D341Med (cell line): ENCODE measurements at regions not wholly inside any gene's neighbourhood (a gene's known extent, or its start where the extent isn't known, plus 50 kb on each side); places are given as distances from the start of the nearest gene placed in this dataset.

ENCODE experiments used
- DNase-seq: peaks from one replicate; pipeline ENCODE4 v3.0.0; 2012; ENCODE audit warnings: low spot score

DNA sequence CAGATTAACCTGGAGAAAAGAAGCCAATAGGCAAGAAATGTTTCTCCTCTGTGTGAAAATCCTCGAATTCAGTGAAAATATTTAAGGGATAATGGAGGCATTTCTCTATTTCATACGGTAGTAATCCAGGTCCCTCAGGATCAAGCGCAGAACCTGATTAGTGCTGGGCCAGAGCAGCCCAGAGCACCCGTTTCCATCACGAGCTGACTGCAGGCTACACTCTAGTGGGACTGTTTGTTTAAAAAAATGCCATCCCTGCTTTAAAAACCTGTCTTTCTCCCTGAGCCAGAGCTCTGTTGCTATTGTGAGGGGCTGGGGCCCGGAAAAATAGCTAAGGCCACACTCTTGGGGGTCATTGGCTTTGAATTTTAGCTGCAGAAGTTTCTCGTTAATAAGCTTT is 223.2 kb upstream of the E2F8 start:
- DNase-seq: no peak

DNA sequence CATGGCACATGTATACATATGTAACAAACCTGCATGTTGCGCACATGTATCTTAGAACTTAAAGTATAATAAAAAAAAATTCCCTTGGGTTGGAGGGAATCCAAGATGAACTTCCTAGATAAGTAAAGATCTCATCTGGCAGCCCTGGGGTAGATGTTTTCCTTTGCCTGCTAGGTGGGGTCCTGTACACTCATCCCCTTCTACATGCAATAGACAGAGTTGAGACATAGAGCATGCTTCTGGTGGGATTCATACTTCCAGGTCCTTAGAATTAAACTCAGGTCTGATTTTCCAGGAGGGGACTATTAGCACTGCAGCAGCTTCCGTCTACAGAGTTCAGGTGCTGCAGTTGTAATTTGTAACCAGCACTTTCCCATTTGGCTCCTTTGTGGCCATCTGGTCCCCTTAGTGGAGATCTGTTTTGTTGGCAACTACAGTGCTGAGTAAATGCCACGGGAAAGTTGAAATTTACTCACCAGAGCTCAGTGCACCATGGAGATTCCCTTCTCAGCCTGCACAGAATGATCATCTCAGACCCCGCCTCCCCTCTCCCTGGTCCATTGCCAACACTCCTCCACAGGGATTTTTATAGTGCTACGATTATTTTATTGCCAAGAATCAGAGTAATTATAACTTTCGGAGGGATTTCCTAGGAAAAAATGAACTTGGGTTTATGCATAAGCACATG is 220.1 kb upstream of the E2F8 start:
- DNase-seq: no peak

DNA sequence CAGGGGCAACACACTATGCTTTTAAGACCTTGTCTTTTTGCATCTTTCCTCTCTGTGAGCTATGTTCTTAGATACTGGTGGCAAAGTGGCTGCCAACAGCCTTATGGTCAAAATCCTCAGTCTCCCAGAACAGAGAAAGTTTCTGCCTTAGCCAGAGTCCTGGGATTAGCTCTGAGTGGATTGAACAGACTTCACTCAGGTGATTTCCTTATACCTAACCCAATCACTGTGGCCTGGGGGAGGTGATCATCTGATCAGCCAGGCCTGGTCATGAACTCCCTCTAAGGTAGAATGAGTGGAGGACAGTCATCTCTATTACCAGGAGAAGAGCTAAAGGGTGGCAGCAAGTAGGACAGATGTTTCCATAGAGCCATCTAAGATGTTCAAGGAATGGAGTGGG is 218.5 kb upstream of the E2F8 start:
- no peak for DNase-seq

DNA sequence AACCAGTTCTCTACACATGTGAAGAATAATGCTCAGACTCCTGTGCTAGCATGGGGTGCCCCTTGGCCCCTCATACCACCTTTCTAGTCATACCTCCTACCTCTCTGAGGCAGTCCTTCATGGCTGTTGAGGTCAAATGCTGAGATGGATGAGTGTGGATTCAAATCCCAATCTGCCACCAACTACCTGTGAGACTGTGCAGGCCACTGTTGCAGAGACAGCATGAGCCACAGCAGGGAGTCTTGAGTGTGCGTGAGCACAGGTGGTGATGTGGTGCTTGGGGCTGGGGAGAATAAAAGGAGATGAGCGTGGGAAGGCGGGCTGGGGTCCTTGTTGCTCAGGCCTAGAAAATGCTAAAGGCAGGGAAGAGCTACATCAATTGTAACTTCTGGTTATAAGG is 218.0 kb upstream of the E2F8 start:
- no peak for DNase-seq

DNA sequence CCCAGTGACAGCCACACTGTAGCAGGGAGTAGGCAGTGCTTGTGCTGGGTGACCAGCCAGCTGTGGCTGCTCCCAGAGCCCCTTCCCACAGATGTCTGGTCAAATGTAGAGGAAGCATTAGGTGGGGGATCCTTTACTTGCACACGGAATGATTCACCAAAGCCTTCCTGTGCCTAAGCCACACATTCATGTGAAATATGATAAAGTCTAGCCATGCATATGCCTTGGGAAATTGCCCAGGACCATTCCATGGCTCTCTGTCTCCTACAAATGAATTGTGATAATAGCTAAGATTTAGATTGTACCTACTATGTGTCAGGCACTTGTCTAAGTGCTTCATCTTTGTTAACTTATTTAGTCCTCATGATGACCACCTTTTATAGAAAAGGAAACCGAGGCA is 217.5 kb upstream of the E2F8 start:
- no peak for DNase-seq

GRCh38 chr11:19455731-19456130 is 215.0 kb upstream of the E2F8 start:
- no peak for DNase-seq

- DNase-seq: no peak
Measured at GRCh38 chr11:19453651-19454257, 213.0 kb upstream of the E2F8 start.

GRCh38 chr11:19451609-19452008 is 210.9 kb upstream of the E2F8 start:
- DNase-seq: no peak

DNA sequence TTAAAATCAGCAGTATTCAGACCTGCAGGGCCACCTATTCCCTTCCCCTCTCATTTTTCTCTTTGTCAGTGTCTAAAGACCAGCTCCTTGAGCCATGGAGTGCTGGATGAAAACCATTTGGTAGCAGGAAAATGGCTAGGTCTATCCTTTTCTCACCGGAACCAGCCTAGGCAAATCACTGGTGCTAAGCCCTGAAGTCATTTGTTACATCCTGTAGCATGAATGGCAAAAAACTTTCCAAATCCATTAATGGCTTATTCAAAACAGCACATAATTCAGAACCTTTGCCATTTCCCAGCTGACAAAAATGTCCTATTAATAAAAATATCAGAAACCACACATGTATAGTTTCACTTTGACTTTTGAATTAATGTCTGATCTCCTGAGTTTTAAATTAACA is 209.5 kb upstream of the E2F8 start:
- DNase-seq: no peak

DNA sequence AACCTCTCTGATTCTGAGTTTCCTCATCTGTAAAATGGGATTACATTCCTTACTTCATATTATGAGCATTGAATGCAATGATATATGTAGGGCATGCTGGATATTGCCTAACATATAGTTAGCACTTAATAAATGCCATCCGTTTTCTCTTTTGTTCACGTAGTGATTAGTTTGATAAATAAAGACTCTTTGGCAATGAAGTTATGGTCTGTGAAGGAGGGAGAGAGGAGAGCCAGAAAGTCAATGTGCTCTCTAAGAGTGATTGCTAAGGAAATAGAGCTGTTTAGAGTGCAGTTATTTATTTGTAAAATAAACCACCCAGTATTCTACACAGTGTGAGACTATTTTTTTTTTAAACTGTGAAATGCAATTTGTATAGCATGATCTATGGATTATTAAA is 207.9 kb upstream of the E2F8 start:
- no peak for DNase-seq

DNA sequence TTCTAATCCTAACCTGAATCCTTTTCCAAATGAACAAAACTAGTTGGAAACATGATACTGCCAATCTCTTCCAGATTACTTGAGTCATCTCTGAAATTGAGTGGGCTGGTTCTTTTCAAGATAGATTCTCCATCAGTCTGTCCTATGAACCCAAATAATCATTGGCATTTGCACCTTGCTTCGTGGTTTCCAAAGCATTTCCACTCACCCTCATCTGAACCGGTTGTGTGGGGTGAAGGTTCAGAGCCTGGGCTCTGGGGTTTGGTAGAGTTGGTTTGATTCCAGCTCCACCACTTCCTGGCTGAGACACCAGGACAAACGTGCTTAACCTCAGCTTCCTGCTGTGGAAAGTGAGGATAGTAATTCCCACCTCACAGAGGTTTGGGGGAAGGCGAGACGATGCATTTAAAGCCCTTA is 206.4 kb upstream of the E2F8 start:
- DNase-seq: no peak

DNA sequence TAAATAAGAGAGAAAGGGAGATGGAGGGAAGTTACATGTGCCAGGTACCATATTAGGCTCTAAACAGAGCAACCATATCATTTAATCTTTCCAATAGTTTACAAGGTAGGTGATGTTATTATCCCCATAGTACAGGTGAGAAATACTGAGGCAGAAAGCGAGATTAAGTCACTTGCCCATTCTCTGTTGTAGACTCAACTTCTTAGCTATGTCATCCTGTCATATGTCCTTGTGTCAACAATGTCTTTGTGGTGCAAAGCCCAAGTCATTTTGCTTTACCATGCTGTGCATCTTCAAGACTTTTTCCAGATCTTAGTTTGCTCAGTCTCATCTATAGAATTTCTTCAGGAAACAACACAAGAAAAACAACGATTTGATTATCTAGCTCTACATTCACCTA is 205.0 kb upstream of the E2F8 start:
- DNase-seq: no peak

GRCh38 chr11:19444231-19444630 is 203.5 kb upstream of the E2F8 start:
- no peak for DNase-seq

DNA sequence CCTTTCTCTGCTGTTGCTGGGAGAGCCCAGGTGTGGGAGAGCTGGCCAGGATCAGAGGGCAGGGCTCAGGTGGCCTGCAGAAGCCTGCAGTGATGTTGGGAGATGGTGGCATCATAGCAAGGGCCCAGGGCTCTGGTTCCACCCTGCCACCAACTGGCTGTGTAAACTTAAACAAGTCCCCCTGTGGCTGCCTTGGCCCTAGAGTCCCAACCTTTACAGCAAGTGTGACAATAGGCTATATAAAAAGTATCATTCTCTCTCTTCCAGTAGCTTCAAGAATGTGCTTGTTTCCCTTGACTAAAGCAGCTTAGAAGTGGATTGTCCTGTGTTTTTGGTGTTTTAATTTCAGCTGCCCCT is 201.8 kb upstream of the E2F8 start:
- DNase-seq: no peak

DNA sequence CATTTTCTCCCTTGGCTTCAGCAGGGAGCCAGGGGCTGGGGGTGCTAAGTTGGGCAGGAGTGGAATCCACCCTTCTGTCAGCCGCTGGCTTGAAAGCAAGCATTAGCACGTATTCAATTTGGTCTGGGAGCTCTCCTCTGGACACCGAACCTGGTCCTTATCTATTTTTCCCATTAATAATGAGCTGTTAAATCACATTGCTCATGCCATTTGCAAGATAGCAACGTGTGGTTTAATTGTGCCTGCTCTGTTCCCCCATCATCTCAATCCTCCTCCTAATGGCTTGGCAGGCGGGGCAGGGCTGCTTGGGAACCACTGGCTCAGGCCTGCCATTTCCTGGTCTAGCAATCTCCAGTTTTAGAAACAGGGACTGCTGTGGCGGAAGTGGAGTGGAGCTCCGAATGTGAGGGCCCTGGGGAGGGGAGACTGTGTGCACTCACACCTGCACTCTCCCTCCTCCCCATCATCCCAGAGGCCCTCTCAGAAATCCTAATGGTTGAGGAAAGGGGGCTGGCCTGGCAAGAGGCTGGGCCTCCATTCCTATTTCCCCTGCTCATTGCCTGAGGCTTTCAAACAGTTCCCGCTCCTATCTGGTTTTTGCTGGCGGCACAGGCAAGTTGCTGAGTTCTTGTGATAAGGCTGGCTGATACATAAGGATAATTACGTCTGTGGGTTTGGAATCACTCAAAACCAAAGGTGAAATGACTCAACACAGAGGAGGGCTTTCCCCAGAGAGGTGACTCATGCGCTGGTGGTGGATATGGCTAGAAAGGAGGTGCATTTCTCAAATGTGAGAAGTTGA is 201.2 kb upstream of the E2F8 start:
- DNase-seq: no peak

GRCh38 chr11:19441288-19441687 is 200.5 kb upstream of the E2F8 start:
- no peak for DNase-seq

DNA sequence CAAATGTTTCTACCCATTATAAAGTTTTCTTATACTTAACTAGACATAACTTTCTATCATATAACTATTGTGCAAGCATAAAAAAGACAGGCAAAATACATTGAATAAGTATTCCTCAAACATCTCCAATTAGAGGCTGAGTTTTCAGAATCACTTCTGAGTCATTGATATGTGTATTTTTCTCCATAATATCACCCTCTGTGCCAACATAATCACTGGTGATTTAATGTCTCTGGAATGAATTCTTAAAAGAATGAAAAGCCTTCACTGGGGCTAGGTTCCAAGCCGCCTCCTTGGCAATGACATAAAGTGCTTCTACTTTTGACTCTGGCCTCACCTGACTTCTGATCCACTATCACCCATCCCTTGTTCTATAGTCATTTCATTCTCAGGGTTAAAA is 197.0 kb upstream of the E2F8 start:
- DNase-seq: no peak

- DNase-seq: no peak
Measured at GRCh38 chr11:19436932-19437331, 196.2 kb upstream of the E2F8 start.

- DNase-seq: no peak
Measured at GRCh38 chr11:19435306-19435989, 194.7 kb upstream of the E2F8 start.

- no peak for DNase-seq
Measured at GRCh38 chr11:19433791-19434190, 193.0 kb upstream of the E2F8 start.

- DNase-seq: no peak
Measured at GRCh38 chr11:19433367-19433766, 192.6 kb upstream of the E2F8 start.

- DNase-seq: no peak
Measured at GRCh38 chr11:19432370-19433061, 191.8 kb upstream of the E2F8 start.
